ENCODE measurements at regions not wholly inside any gene's neighbourhood (a gene's known extent, or its start where the extent isn't known, plus 50 kb on each side); places are given as distances from the start of the nearest gene placed in this dataset.

- peaks cover 3% of the 10 kb centered on the region for H3F3A ChIP-seq (ENCODE audit: insufficient read depth, low read length, poor library complexity, severe bottlenecking)
- no peaks in the 10 kb centered on the region for H4K20me1 ChIP-seq (ENCODE audit: insufficient read depth)
- no peak overlapping the region for H3K4me3 ChIP-seq (ENCODE audit: low read length)
- H3K27me3 ChIP-seq (ENCODE audit: insufficient read depth, low read depth, low read length): no peaks in the 10 kb centered on the region
- no peaks in the 10 kb centered on the region for H3K9me2 ChIP-seq (ENCODE audit: insufficient read depth, low read length)
- no peak overlapping the region for H2AFZ ChIP-seq (ENCODE audit: low read depth, low read length)
- H3K9me3 ChIP-seq (ENCODE audit: low read length): no peaks in the 10 kb centered on the region
- H3K36me3 ChIP-seq (ENCODE audit: insufficient read depth, low read length): no peaks in the 10 kb centered on the region
- H3K27ac ChIP-seq (ENCODE audit: low read length): no peak overlapping the region
- TF ChIP-seq MXI1 (conservative IDR thresholded peaks at IDR 0.05; ENCODE audit: poor library complexity, severe bottlenecking) (no peak), RAD21 (conservative IDR thresholded peaks at IDR 0.05) (no peak), CTCF (IDR thresholded peaks at IDR 0.05; ENCODE audit: poor library complexity, severe bottlenecking) (no peak), POLR2AphosphoS5 (IDR thresholded peaks at IDR 0.05) (no peak), EP300 (conservative IDR thresholded peaks at IDR 0.05; ENCODE audit: poor library complexity, severe bottlenecking) (no peak), REST (IDR thresholded peaks at IDR 0.05; ENCODE audit: borderline replicate concordance) (no peak), TAF1 (IDR thresholded peaks at IDR 0.05; ENCODE audit: low read depth) (no peak), EZH2 (IDR thresholded peaks at IDR 0.05; ENCODE audit: borderline replicate concordance, insufficient read depth, low read length, poor library complexity, severe bottlenecking) (no peak), SMC3 (conservative IDR thresholded peaks at IDR 0.05; ENCODE audit: poor library complexity) (no peak)
- H3K9ac ChIP-seq (ENCODE audit: low read length): no peak overlapping the region
- H3K4me2 ChIP-seq (ENCODE audit: low read length): no peak overlapping the region
- no peaks in the 10 kb centered on the region for H3K79me2 ChIP-seq (replicated peaks; ENCODE audit: insufficient read depth, low read length)
Measured at GRCh38 chr13:111633401-111633800, 313.0 kb downstream of the TEX29 start.

GRCh38 chr13:111634410-111634809, 314.0 kb downstream of the TEX29 start:
- TF ChIP-seq EZH2 (IDR thresholded peaks at IDR 0.05; ENCODE audit: borderline replicate concordance, insufficient read depth, low read length, poor library complexity, severe bottlenecking): no peak
- no peak for TF ChIP-seq POLR2AphosphoS5 (IDR thresholded peaks at IDR 0.05)
- TF ChIP-seq SMC3 (conservative IDR thresholded peaks at IDR 0.05; ENCODE audit: poor library complexity): no peak
- no peak for TF ChIP-seq EP300 (conservative IDR thresholded peaks at IDR 0.05; ENCODE audit: poor library complexity, severe bottlenecking)
- no peak overlapping the region for H3K4me2 ChIP-seq (ENCODE audit: low read length)
- H3K9me2 ChIP-seq (ENCODE audit: insufficient read depth, low read length): no peaks in the 10 kb centered on the region
- no peaks in the 10 kb centered on the region for H3K79me2 ChIP-seq (replicated peaks; ENCODE audit: insufficient read depth, low read length)
- H2AFZ ChIP-seq (ENCODE audit: low read depth, low read length): no peak overlapping the region
- no peaks in the 10 kb centered on the region for H3F3A ChIP-seq (ENCODE audit: insufficient read depth, low read length, poor library complexity, severe bottlenecking)
- H3K36me3 ChIP-seq (ENCODE audit: insufficient read depth, low read length): no peaks in the 10 kb centered on the region
- no peak overlapping the region for H3K4me3 ChIP-seq (ENCODE audit: low read length)
- no peak overlapping the region for H3K27ac ChIP-seq (ENCODE audit: low read length)
- H4K20me1 ChIP-seq (ENCODE audit: insufficient read depth): no peaks in the 10 kb centered on the region
- H3K9ac ChIP-seq (ENCODE audit: low read length): no peak overlapping the region
- H3K27me3 ChIP-seq (ENCODE audit: insufficient read depth, low read depth, low read length): no peaks in the 10 kb centered on the region
- no peaks in the 10 kb centered on the region for H3K9me3 ChIP-seq (ENCODE audit: low read length)
